ENCODE measurements at regions not wholly inside any gene's neighbourhood (a gene's known extent, or its start where the extent isn't known, plus 50 kb on each side); places are given as distances from the start of the nearest gene placed in this dataset.

DNA sequence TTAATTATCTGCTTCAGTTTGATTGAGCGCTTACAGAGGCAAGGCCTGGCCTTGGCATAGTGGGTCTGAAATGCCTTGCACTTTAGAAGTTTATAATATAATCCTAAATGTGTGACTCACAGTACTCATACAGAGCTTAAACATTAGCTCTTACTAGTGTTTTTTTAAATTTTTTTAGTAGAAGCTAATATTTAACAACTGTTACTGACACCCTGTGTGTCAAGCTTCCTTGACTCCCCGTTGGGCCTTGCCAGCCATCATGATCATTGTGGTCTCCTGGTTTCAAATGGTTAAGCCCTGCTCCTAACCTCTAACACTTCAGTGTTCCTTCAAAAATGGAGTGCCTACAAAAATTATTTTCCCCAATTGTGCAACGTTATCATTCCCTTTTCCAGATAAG is 126.9 kb downstream of the GALC start:
- H4K91ac ChIP-seq (ENCODE audit: insufficient read depth, low read depth, low read length), result no peak overlapping the region
- no peak overlapping the region for H2AK9ac ChIP-seq (replicated peaks; ENCODE audit: low read depth, low read length, poor library complexity)
- WGBS, 2 experiments (ENCODE audit: extremely low coverage in 2 of 2, insufficient read length in 1 of 2), result no CpG with 5 or more reads among the region's 3 CpGs
- dilution Hi-C loops (cut with HindIII; ENCODE audit: low sequenced_read_pairs, unreplicated experiment) (no loop called here), intact Hi-C loops (cut with micrococcal nuclease) (no loop called here), in situ Hi-C loops (cut with MboI; ENCODE audit: low sequenced_read_pairs) (no loop called here)
- no peak overlapping the region for H3K23ac ChIP-seq (ENCODE audit: low read depth, low read length)
- H3K79me1 ChIP-seq (ENCODE audit: low read depth in 1 of 2, low read length in 2 of 2), result no peaks in the 10 kb centered on the region
- no peak overlapping the region for H2BK20ac ChIP-seq (ENCODE audit: low read depth, low read length)
- no peak overlapping the region for H2BK15ac ChIP-seq (ENCODE audit: low read depth, low read length)
- no peak overlapping the region for H4K8ac ChIP-seq (ENCODE audit: low read depth in 2 of 2, low read length in 2 of 2)
- H2AFZ ChIP-seq (replicated peaks; ENCODE audit: low read length, poor library complexity), result no peak overlapping the region
- no peak overlapping the region for H3K4ac ChIP-seq (ENCODE audit: low read depth, low read length)
- DNase-seq (no peak), ATAC-seq (ENCODE audit: low read depth) (no peak)
- no peak for TF ChIP-seq RAD21 (IDR thresholded peaks at IDR 0.05; ENCODE audit: low read length)
- no peak for TF ChIP-seq BHLHE40 (IDR thresholded peaks at IDR 0.05; ENCODE audit: low read depth, low read length)
- TF ChIP-seq CHD1 (IDR thresholded peaks at IDR 0.05; ENCODE audit: low read depth, low read length), result no peak
- no peak for TF ChIP-seq MAFK (IDR thresholded peaks at IDR 0.05; ENCODE audit: low read depth, low read length)
- no peak for TF ChIP-seq FOS (IDR thresholded peaks at IDR 0.05; ENCODE audit: low read depth, low read length)
- TF ChIP-seq RFX5 (IDR thresholded peaks at IDR 0.05; ENCODE audit: low read depth, low read length), result no peak
- TF ChIP-seq MXI1 (IDR thresholded peaks at IDR 0.05; ENCODE audit: borderline replicate concordance, low read depth, low read length), result no peak
- TF ChIP-seq CEBPB (IDR thresholded peaks at IDR 0.05; ENCODE audit: low read depth, low read length), result no peak
- TF ChIP-seq, protein P1, sequence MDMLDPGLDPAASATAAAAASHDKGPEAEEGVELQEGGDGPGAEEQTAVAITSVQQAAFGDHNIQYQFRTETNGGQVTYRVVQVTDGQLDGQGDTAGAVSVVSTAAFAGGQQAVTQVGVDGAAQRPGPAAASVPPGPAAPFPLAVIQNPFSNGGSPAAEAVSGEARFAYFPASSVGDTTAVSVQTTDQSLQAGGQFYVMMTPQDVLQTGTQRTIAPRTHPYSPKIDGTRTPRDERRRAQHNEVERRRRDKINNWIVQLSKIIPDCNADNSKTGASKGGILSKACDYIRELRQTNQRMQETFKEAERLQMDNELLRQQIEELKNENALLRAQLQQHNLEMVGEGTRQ (IDR thresholded peaks at IDR 0.05; ENCODE audit: low read depth, low read length), result no peak
- no peak for TF ChIP-seq SMC3 (IDR thresholded peaks at IDR 0.05; ENCODE audit: low read depth, low read length)
- TF ChIP-seq RCOR1 (IDR thresholded peaks at IDR 0.05; ENCODE audit: insufficient replicate concordance, low read length), result no peak
- TF ChIP-seq CTCF (conservative IDR thresholded peaks at IDR 0.05; ENCODE audit: low read depth, low read length), result no peak
- no peak for TF ChIP-seq NFE2L2 (IDR thresholded peaks at IDR 0.05; ENCODE audit: low read depth, low read length)
- no peak for TF ChIP-seq MAZ (IDR thresholded peaks at IDR 0.05; ENCODE audit: borderline replicate concordance, low read depth, low read length)
- TF ChIP-seq ELK1 (IDR thresholded peaks at IDR 0.05; ENCODE audit: borderline replicate concordance, low read depth, low read length), result no peak
- no peak for TF ChIP-seq POLR2A (IDR thresholded peaks at IDR 0.05; ENCODE audit: low read depth, low read length)
- H3K14ac ChIP-seq (replicated peaks; ENCODE audit: low read depth, low read length), result no peak overlapping the region
- peaks cover 23% of the 10 kb centered on the region; the same call in 1 of the 2 replicates for H3K9me3 ChIP-seq (ENCODE audit: control insufficient read depth, insufficient read depth, low read length)
- no peaks in the 10 kb centered on the region for H4K20me1 ChIP-seq (ENCODE audit: insufficient read depth, low read length)
- no peak overlapping the region for H3K27ac ChIP-seq (ENCODE audit: insufficient read depth, low read length)
- no peak overlapping the region for H2AK5ac ChIP-seq (ENCODE audit: low read depth, low read length)
- H3K36me3 ChIP-seq (ENCODE audit: control insufficient read depth, insufficient read depth, low read length), result no peaks in the 10 kb centered on the region
- ChIA-PET CTCF (no interaction called here), POLR2A (ENCODE audit: unreplicated experiment) (no interaction called here)
- no peaks in the 10 kb centered on the region for H3K4me1 ChIP-seq (ENCODE audit: control insufficient read depth, insufficient read depth, low read length)
- H4K5ac ChIP-seq (ENCODE audit: low read depth, low read length), result no peak overlapping the region
- H3K56ac ChIP-seq (ENCODE audit: extremely low read depth, insufficient read depth, low read length), result no peak overlapping the region
- no peak overlapping the region for H3K4me2 ChIP-seq (ENCODE audit: low read depth, low read length)
- no peaks in the 10 kb centered on the region for H3K27me3 ChIP-seq (ENCODE audit: control insufficient read depth, insufficient read depth, low read length)
- no peak overlapping the region for H3K4me3 ChIP-seq (ENCODE audit: insufficient read depth, low read depth, low read length)
- BruUV-seq (replicated peaks), result no TSS peak
- H3K9ac ChIP-seq (ENCODE audit: low read depth, low read length), result no peak overlapping the region
- no peak overlapping the region for H2BK5ac ChIP-seq (ENCODE audit: low read depth, low read length, poor library complexity, severe bottlenecking)
- H3K9me1 ChIP-seq (ENCODE audit: insufficient read depth, low read length), result no peaks in the 10 kb centered on the region
- H3K18ac ChIP-seq (ENCODE audit: low read depth, low read length), result no peak overlapping the region
- H2BK120ac ChIP-seq (ENCODE audit: low read depth, low read length), result no peak overlapping the region

All from IMR-90 (cell line).